ENCODE measurements at regions not wholly inside any gene's neighbourhood (a gene's known extent, or its start where the extent isn't known, plus 50 kb on each side); places are given as distances from the start of the nearest gene placed in this dataset.

- TF ChIP-seq SUZ12 (IDR thresholded peaks at IDR 0.05) (no peak), ARNT (IDR thresholded peaks at IDR 0.05) (no peak), FOXA1 (IDR thresholded peaks at IDR 0.05) (no peak), SP1 (IDR thresholded peaks at IDR 0.05) (no peak), BHLHE40 (IDR thresholded peaks at IDR 0.05; ENCODE audit: borderline replicate concordance) (no peak), FOXM1 (IDR thresholded peaks at IDR 0.05; ENCODE audit: borderline replicate concordance) (no peak), LEF1 (IDR thresholded peaks at IDR 0.05; ENCODE audit: borderline replicate concordance) (no peak), CTBP1 (IDR thresholded peaks at IDR 0.05; ENCODE audit: borderline replicate concordance) (no peak), L3MBTL2 (conservative IDR thresholded peaks at IDR 0.05) (no peak), FOXK2 (IDR thresholded peaks at IDR 0.05) (no peak)
- TF ChIP-seq, protein P1, sequence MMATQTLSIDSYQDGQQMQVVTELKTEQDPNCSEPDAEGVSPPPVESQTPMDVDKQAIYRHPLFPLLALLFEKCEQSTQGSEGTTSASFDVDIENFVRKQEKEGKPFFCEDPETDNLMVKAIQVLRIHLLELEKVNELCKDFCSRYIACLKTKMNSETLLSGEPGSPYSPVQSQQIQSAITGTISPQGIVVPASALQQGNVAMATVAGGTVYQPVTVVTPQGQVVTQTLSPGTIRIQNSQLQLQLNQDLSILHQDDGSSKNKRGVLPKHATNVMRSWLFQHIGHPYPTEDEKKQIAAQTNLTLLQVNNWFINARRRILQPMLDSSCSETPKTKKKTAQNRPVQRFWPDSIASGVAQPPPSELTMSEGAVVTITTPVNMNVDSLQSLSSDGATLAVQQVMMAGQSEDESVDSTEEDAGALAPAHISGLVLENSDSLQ (IDR thresholded peaks at IDR 0.05): no peak
Measured at GRCh38 chr16:6035161-6035560, 937.6 kb upstream of the EEF2KMT start.
